Liver (tissue), 7 donors: ENCODE measurements at regions not wholly inside any gene's neighbourhood (a gene's known extent, or its start where the extent isn't known, plus 50 kb on each side); places are given as distances from the start of the nearest gene placed in this dataset.
"Not testable (repeated sequence)": the region's sequence is repeated elsewhere in the genome, so short reads cannot be mapped to it uniquely, and the experiment has no call there.

ENCODE experiments used
- DNase-seq: peaks from one replicate; pipeline ENCODE4 v3.0.0-alpha.2; 2017; ENCODE audit warnings: low spot score
- H3K27ac ChIP-seq, 2 donors: one replicate each; pipeline ENCODE4 v1.7.0; 2013; ENCODE audit warnings: inconsistent platforms in 2 of 2, low read length in 2 of 2, control low read depth in 1 of 2, low read depth in 1 of 2, mild to moderate bottlenecking in 1 of 2
- H3K27me3 ChIP-seq, 4 donors: one replicate each; pipeline versions ENCODE4 v1.6.1 to v1.7.0; 2013; ENCODE audit warnings: low read length in 3 of 4, inconsistent platforms in 1 of 4, mild to moderate bottlenecking in 1 of 4, moderate library complexity in 1 of 4; ENCODE audit not compliant: control insufficient read depth in 4 of 4, insufficient read depth in 4 of 4
- H3K36me3 ChIP-seq, 4 donors: one replicate each; pipeline versions ENCODE4 v1.6.1 to v1.7.0; 2013; ENCODE audit warnings: low read length in 3 of 4, mild to moderate bottlenecking in 3 of 4, low read depth in 1 of 4, moderate library complexity in 1 of 4; ENCODE audit not compliant: control insufficient read depth in 4 of 4, insufficient read depth in 3 of 4
- H3K4me1 ChIP-seq, 4 donors: one replicate each; pipeline versions ENCODE4 v1.6.1 to v1.7.0; 2013; ENCODE audit warnings: low read length in 3 of 4, mild to moderate bottlenecking in 3 of 4, moderate library complexity in 1 of 4; ENCODE audit not compliant: control insufficient read depth in 4 of 4, insufficient read depth in 4 of 4
- H3K4me3 ChIP-seq, 3 donors: one replicate each; pipeline versions ENCODE4 v1.6.1 to v1.7.0; 2013; ENCODE audit warnings: low read length in 3 of 3, control low read depth in 1 of 3, low read depth in 1 of 3, mild to moderate bottlenecking in 1 of 3
- H3K9ac ChIP-seq, 2 donors: one replicate each; pipeline ENCODE4 v1.7.0; 2013; ENCODE audit warnings: low read length in 2 of 2, mild to moderate bottlenecking in 2 of 2, moderate library complexity in 2 of 2, control low read depth in 1 of 2, low read depth in 1 of 2
- H3K9me3 ChIP-seq, 4 donors: one replicate each; pipeline versions ENCODE4 v1.6.1 to v1.7.0; 2013; ENCODE audit warnings: low read length in 3 of 4; ENCODE audit not compliant: control insufficient read depth in 4 of 4
- EGR1 ChIP-seq, 2 donors: IDR thresholded peaks; 2 replicates each; pipeline ENCODE4 v1.6.1; 2016 to 2018; ENCODE audit warnings: antibody characterized with exemption in 2 of 2, low read depth in 2 of 2
- FOXA1 ChIP-seq: IDR thresholded peaks from 2 replicates; pipeline ENCODE4 v1.6.1; 2016; ENCODE audit warnings: antibody characterized with exemption
- FOXA2 ChIP-seq: IDR thresholded peaks from 2 replicates; pipeline ENCODE4 v1.6.1; 2016; ENCODE audit warnings: antibody characterized with exemption
- HNF4A ChIP-seq, 2 donors: conservative IDR thresholded peaks; 2 replicates each; pipeline ENCODE4 v1.6.1; 2016; ENCODE audit warnings: antibody characterized with exemption in 2 of 2, mild to moderate bottlenecking in 2 of 2
- JUND ChIP-seq, 2 donors: IDR thresholded peaks; 2 replicates each; pipeline ENCODE4 v1.6.1; 2016; ENCODE audit warnings: antibody characterized with exemption in 2 of 2
- NR2F2 ChIP-seq: IDR thresholded peaks from 2 replicates; pipeline ENCODE4 v1.6.1; 2016; ENCODE audit warnings: antibody characterized with exemption
- RXRA ChIP-seq, 2 donors: IDR thresholded peaks; 2 replicates each; pipeline ENCODE4 v1.6.1; 2017 to 2018; ENCODE audit warnings: antibody characterized with exemption in 2 of 2, mild to moderate bottlenecking in 1 of 2
- TAF1 ChIP-seq: conservative IDR thresholded peaks from 2 replicates; pipeline ENCODE4 v1.6.1; 2016; ENCODE audit warnings: antibody characterized with exemption, mild to moderate bottlenecking
- WGBS: extraction: QIAGEN DNeasy Blood & Tissue Kit; methylation state at CpG from one replicate; pipeline ENCODE4 v1.1.7; 2013; 5-methylcytosine and 5-hydroxymethylcytosine counted together
- TF ChIP-seq, protein P1 (sequence below): IDR thresholded peaks from 2 replicates; pipeline ENCODE4 v1.6.1; 2016; ENCODE audit warnings: antibody characterized with exemption
- TF ChIP-seq, protein P2 (sequence below): IDR thresholded peaks from 2 replicates; pipeline ENCODE4 v1.6.1; 2016; ENCODE audit warnings: antibody characterized with exemption
- TF ChIP-seq, protein P3 (sequence below): IDR thresholded peaks from 2 replicates; pipeline ENCODE4 v1.6.1; 2016; ENCODE audit warnings: antibody characterized with exemption
- donor health status: healthy.
- donor health status: healthy.
- donor health status: healthy.
- donor health status: healthy.

DNA sequence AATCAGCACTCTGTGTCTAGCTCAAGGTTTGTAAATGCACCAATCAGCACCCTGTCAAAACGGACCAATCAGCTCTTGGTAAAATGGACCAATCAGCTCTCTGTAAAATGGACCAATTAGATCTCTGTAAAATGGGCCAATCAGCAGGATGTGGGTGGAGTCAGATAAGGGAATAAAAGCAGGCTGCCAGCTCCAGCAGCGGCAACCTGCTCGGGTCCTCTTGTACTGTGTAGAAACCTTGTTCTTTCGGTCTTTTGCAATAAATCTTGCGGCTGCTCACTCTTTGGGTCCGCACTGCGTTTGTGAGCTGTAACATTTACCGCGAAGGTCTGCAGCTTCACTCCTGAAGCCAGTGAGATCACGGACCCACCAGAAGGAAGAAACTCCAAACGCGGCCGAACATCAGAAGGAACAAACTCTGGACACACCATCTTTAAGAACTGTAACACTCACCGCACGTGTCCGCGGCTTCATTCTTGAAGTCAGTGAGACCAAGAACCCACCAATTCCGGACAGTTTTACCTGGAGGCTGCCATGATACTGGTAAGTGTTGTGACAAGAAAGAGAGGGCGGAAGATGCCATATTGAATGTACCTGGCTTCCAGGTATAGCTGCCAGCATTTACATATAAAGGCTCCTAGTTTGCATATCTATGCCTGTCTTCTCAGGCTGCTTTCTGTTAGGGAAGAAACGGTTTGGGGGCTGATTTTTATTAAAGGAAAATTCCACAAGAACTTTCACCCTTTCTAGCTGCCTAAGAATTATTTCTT, 758.5 kb upstream of the CTNND2 start:
- no peaks in the 10 kb centered on the region for H3K4me1 ChIP-seq
- TF ChIP-seq, protein P1, sequence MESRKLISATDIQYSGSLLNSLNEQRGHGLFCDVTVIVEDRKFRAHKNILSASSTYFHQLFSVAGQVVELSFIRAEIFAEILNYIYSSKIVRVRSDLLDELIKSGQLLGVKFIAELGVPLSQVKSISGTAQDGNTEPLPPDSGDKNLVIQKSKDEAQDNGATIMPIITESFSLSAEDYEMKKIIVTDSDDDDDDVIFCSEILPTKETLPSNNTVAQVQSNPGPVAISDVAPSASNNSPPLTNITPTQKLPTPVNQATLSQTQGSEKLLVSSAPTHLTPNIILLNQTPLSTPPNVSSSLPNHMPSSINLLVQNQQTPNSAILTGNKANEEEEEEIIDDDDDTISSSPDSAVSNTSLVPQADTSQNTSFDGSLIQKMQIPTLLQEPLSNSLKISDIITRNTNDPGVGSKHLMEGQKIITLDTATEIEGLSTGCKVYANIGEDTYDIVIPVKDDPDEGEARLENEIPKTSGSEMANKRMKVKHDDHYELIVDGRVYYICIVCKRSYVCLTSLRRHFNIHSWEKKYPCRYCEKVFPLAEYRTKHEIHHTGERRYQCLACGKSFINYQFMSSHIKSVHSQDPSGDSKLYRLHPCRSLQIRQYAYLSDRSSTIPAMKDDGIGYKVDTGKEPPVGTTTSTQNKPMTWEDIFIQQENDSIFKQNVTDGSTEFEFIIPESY, result no peak
- H3K9me3 ChIP-seq, result peaks cover 0 to 2% (median 0%) of the 10 kb centered on the region in 4 donors
- no peak overlapping the region for H3K9ac ChIP-seq
- no peaks in the 10 kb centered on the region for H3K36me3 ChIP-seq
- 86% methylated on average over 20 of the region's 20 CpGs for WGBS
- H3K27ac ChIP-seq, result no peak overlapping the region
- no peaks in the 10 kb centered on the region for H3K27me3 ChIP-seq
- no peak for DNase-seq
- H3K4me3 ChIP-seq, result no peak overlapping the region

DNA sequence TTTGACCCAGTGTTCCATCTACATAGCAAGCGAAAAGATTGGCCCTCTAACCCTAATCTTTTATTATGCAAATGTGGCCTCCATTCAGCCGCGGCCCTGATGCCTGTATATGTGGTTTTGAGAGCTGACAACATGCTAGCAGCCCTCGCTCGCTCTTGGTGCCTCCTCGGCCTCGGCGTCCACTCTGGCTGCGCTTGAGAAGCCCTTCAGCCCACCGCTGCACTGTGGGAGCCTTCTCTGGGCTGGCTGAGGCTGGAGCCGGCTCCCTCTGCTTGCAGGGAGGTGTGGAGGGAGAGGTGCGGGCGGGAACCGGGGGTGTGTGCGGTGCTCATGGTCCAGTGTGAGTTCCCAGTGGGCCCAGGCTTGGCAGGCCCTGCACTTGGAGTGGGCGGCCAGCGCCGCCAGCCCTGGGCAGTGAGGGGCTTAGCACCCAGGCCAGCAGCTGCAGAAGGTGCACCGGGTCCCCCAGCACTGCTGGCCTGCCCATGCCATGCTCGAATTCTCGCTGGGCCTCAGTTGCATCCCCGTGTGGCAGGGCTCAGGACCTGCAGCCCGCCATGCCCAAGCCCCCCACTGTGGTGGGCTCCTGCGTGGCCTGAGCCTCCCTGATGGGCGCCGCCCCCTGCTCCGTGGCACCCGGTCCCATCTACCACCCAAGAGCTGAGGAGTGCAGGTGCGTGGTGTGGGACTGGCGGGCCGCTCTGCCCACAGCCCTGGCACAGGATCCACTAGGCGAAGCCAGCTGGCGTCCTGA, 757.5 kb upstream of the CTNND2 start:
- no peak overlapping the region for H3K9ac ChIP-seq
- H3K36me3 ChIP-seq, result no peaks in the 10 kb centered on the region
- no peak overlapping the region for H3K4me3 ChIP-seq
- no peaks in the 10 kb centered on the region for H3K27me3 ChIP-seq
- H3K4me1 ChIP-seq, result no peaks in the 10 kb centered on the region
- peaks cover 0 to 2% (median 0%) of the 10 kb centered on the region in 4 donors for H3K9me3 ChIP-seq
- 90% methylated on average over 33 of the region's 33 CpGs for WGBS
- H3K27ac ChIP-seq, result no peak overlapping the region
- no peak for DNase-seq
- TF ChIP-seq RXRA (IDR thresholded peaks at IDR 0.05), result no peak
- TF ChIP-seq FOXA1, result no peak
- TF ChIP-seq JUND (IDR thresholded peaks at IDR 0.05), result no peak
- no peak for TF ChIP-seq HNF4A (conservative IDR thresholded peaks at IDR 0.05)
- no peak for TF ChIP-seq EGR1 (IDR thresholded peaks at IDR 0.05; ENCODE audit: low read depth in 2 of 2)
- TF ChIP-seq, protein P2, sequence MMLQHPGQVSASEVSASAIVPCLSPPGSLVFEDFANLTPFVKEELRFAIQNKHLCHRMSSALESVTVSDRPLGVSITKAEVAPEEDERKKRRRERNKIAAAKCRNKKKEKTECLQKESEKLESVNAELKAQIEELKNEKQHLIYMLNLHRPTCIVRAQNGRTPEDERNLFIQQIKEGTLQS, result no peak
- TF ChIP-seq FOXA2, result no peak
- TF ChIP-seq TAF1, result no peak
- TF ChIP-seq, protein P3, sequence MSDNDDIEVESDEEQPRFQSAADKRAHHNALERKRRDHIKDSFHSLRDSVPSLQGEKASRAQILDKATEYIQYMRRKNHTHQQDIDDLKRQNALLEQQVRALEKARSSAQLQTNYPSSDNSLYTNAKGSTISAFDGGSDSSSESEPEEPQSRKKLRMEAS, result no peak
- no peak for TF ChIP-seq NR2F2

DNA sequence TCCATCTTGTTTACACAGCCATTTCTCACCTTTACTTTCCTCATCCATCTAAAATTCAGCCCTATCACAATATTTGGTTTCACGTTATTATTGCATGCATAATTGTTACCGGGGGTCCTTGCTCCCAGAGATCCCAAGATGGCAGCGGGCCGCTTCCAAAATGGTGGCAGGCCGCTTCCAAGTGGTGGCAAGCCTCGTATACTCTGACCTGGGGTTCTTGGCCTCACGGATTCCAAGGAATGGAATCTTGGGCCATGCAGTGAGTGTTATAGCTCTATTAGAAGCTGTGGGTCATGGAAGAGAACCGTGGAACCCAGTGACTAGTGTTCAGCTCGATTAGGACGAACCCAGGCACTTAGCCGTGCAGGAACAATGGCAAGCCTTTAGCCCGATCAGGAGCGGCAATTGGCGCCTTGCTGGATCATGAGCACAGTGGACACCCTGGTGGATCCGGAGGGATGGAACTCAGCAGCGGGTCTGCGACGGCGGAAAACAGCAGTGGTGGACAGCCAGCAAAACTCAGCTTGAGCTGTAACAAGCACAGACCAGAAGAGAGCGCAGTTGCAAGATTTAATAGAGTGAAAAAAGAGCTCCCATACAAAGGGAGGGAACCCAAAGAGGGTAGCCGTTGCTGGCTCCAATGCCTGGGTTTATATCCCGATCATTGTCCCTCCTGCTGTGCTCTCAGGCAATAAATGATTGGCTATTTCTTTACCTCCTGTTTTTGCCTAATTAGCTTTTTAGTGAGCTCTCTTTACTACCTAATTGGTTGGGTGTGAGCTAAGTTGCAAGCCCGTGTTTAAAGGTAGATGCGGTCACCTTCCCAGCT, 756.2 kb upstream of the CTNND2 start:
- H3K4me3 ChIP-seq, H3K4me1 ChIP-seq, H3K9ac ChIP-seq, H3K27ac ChIP-seq, H3K9me3 ChIP-seq, DNase-seq, H3K27me3 ChIP-seq, H3K36me3 ChIP-seq: not testable (repeated sequence)
- WGBS, result 85% methylated on average over 24 of the region's 24 CpGs
